OCI-LY3 (cell line): ENCODE measurements at regions not wholly inside any gene's neighbourhood (a gene's known extent, or its start where the extent isn't known, plus 50 kb on each side); places are given as distances from the start of the nearest gene placed in this dataset.
A peak's percentile ranks its signal among the peaks of the same experiment; 100 is the strongest.

Experiments
- H2AFZ ChIP-seq: fragments of 200-600, 300-600 bp; shearing (Covaris generic); 2 replicates; pipeline ENCODE4 v1.6.0; 2014; ENCODE audit warnings: antibody characterized with exemption, low read depth, low read length
- H3K27ac ChIP-seq: fragments of 200-600, 300-600 bp; sonication (generic); 2 replicates; pipeline ENCODE4 v1.5.1; 2014; ENCODE audit warnings: mild to moderate bottlenecking, low read length, moderate library complexity, mixed read lengths
- H3K27me3 ChIP-seq: fragments of 200-600, 300-600 bp; sonication (generic); 2 replicates; pipeline ENCODE4 v1.6.1; 2014; ENCODE audit warnings: low read depth, low read length, mixed read lengths
- H3K36me3 ChIP-seq: fragments of 200-600, 300-600 bp; sonication (generic); replicated peaks from 2 replicates; pipeline ENCODE3; 2014; ENCODE audit warnings: low read depth, low read length, mixed read lengths
- H3K4me1 ChIP-seq: fragments of 300-600, 200-600 bp; sonication (generic); 2 replicates; pipeline ENCODE4 v1.6.1; 2014; ENCODE audit warnings: low read length, mixed read lengths
- H3K4me2 ChIP-seq: fragments of 200-600, 300-600 bp; sonication (generic); 2 replicates; pipeline ENCODE4 v1.6.1; 2014; ENCODE audit warnings: low read length, mixed read lengths
- H3K4me3 ChIP-seq: fragments of 300-600, 200-600 bp; sonication (generic); 2 replicates; pipeline ENCODE4 v1.5.1; 2014; ENCODE audit warnings: antibody characterized with exemption, mild to moderate bottlenecking, low read length, moderate library complexity
- H3K79me2 ChIP-seq: fragments of 300-600, 200-600 bp; shearing (Covaris generic); 2 replicates; pipeline ENCODE4 v1.6.1; 2014; ENCODE audit warnings: mild to moderate bottlenecking, low read length, mixed read lengths
- H3K9ac ChIP-seq: fragments of 300-600, 200-600 bp; shearing (Covaris generic); 2 replicates; pipeline ENCODE4 v1.6.0; 2014; ENCODE audit warnings: mild to moderate bottlenecking, low read length, moderate library complexity
- H3K9me3 ChIP-seq: fragments of 200-600, 300-600 bp; shearing (Covaris generic); 2 replicates; pipeline ENCODE4 v1.6.1; 2014; ENCODE audit warnings: low read length, mixed read lengths; ENCODE audit not compliant: insufficient read depth
- H4K20me1 ChIP-seq: fragments of 200-600, 300-600 bp; sonication (generic); 2 replicates; pipeline ENCODE4 v1.6.1; 2016; ENCODE audit warnings: low read length, mixed read lengths; ENCODE audit not compliant: insufficient read depth
- CTCF ChIP-seq: fragments of 200-600, 300-600 bp; sonication (generic); IDR thresholded peaks from 2 replicates; pipeline ENCODE4 v1.5.1; 2014; ENCODE audit warnings: antibody characterized with exemption, low read length, low read depth
- EZH2phosphoT487 ChIP-seq: fragments of 200-600 bp; shearing (Covaris generic); IDR thresholded peaks from 2 replicates; pipeline ENCODE4 v1.6.1; 2018; ENCODE audit warnings: antibody characterized with exemption, mixed run types, low read depth

GRCh38 chr3:182709306-182709705 is 84.0 kb upstream of the ATP11B start:
- H3K79me2 ChIP-seq: no peaks in the 10 kb centered on the region

GRCh38 chr3:182710557-182711157 is 82.6 kb upstream of the ATP11B start:
- Histone ChIP-seq H3K4me2 (no peak overlapping the region), H4K20me1 (no peaks in the 10 kb centered on the region), H3K4me3 (no peak overlapping the region), H3K9me3 (no peaks in the 10 kb centered on the region), H3K79me2 (no peaks in the 10 kb centered on the region), H3K27ac (no peak overlapping the region), H3K4me1 (no peaks in the 10 kb centered on the region), H2AFZ (no peak overlapping the region), H3K9ac (no peak overlapping the region), H3K27me3 (no peaks in the 10 kb centered on the region), H3K36me3 (no peaks in the 10 kb centered on the region)
- no peak for TF ChIP-seq EZH2phosphoT487
- TF ChIP-seq CTCF: peak; percentile 77

More at GRCh38 chr3:182709306-182709705, 84.0 kb upstream of the ATP11B start:
- no peaks in the 10 kb centered on the region for H3K4me1 ChIP-seq
- H3K9me3 ChIP-seq: no peaks in the 10 kb centered on the region
- TF ChIP-seq CTCF (no peak), EZH2phosphoT487 (no peak)
- H3K27me3 ChIP-seq: no peaks in the 10 kb centered on the region
- H2AFZ ChIP-seq: no peak overlapping the region
- H3K36me3 ChIP-seq: no peaks in the 10 kb centered on the region
- no peak overlapping the region for H3K9ac ChIP-seq
- no peak overlapping the region for H3K4me3 ChIP-seq
- no peak overlapping the region for H3K4me2 ChIP-seq
- H4K20me1 ChIP-seq: no peaks in the 10 kb centered on the region
- H3K27ac ChIP-seq: no peak overlapping the region

DNA sequence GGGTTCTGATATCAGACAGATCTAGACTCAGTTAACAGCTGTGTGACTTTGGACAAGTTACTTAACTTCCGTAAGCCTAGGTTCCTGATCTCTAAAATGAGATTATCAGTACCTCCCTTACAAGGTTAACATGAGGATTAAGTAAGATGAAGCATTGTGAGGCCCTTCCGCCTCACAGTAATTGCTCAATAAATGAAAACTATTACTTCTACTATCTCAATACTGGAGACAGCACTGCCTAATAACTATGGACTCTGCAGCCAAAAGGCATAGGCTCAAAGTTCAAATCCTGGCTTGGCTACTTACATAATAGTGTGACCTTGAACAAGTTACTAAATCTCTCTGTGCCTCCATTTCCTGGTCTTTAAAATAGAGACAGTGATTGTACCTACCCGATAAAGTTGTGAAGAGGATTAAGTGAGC is 82.0 kb upstream of the ATP11B start:
- no peak overlapping the region for H2AFZ ChIP-seq
- no peaks in the 10 kb centered on the region for H3K9me3 ChIP-seq
- H3K4me3 ChIP-seq: no peak overlapping the region
- no peaks in the 10 kb centered on the region for H4K20me1 ChIP-seq
- no peak for TF ChIP-seq EZH2phosphoT487
- TF ChIP-seq CTCF: no peak
- H3K9ac ChIP-seq: no peak overlapping the region
- H3K36me3 ChIP-seq: no peaks in the 10 kb centered on the region
- no peak overlapping the region for H3K27ac ChIP-seq
- no peak overlapping the region for H3K4me2 ChIP-seq
- H3K27me3 ChIP-seq: no peaks in the 10 kb centered on the region
- no peaks in the 10 kb centered on the region for H3K4me1 ChIP-seq
- no peaks in the 10 kb centered on the region for H3K79me2 ChIP-seq

- Histone ChIP-seq H3K4me1 (no peaks in the 10 kb centered on the region), H3K4me2 (no peak overlapping the region), H3K36me3 (no peaks in the 10 kb centered on the region), H3K9me3 (no peaks in the 10 kb centered on the region), H3K79me2 (no peaks in the 10 kb centered on the region), H3K4me3 (no peak overlapping the region), H3K27ac (no peak overlapping the region), H2AFZ (no peak overlapping the region), H4K20me1 (no peaks in the 10 kb centered on the region), H3K27me3 (no peaks in the 10 kb centered on the region), H3K9ac (no peak overlapping the region)
- TF ChIP-seq CTCF (no peak), EZH2phosphoT487 (no peak)
These were observed 81.5 kb upstream of the ATP11B start for GRCh38 chr3:182711853-182712252.
